H1 (cell line): ENCODE measurements at regions not wholly inside any gene's neighbourhood (a gene's known extent, or its start where the extent isn't known, plus 50 kb on each side); places are given as distances from the start of the nearest gene placed in this dataset.

ENCODE experiments used
- CEBPB ChIP-seq: IDR thresholded peaks from 2 replicates; pipeline ENCODE4 v1.6.1; 2012; ENCODE audit warnings: low read depth, low read length
- CHD1 ChIP-seq: IDR thresholded peaks from 2 replicates; pipeline ENCODE4 v1.6.1; 2012; ENCODE audit warnings: low read depth, low read length, improper control_type of control experiment
- JUN ChIP-seq: IDR thresholded peaks from 2 replicates; pipeline ENCODE4 v1.6.1; 2011; ENCODE audit warnings: low read depth, mild to moderate bottlenecking, improper control_type of control experiment, low read length
- NANOG ChIP-seq: IDR thresholded peaks from 2 replicates; pipeline ENCODE4 v1.6.1; 2011; ENCODE audit warnings: low read length, low read depth, mild to moderate bottlenecking, inconsistent platforms; ENCODE audit not compliant: insufficient read depth, poor library complexity, severe bottlenecking
- RNF2 ChIP-seq: fragments of 200-900, 300-1000 bp; sonication (generic); IDR thresholded peaks from 2 replicates; pipeline ENCODE4 v1.7.1; 2016; ENCODE audit warnings: borderline replicate concordance, low read depth, mild to moderate bottlenecking, antibody characterized with exemption, low read length; ENCODE audit not compliant: poor library complexity, severe bottlenecking; ENCODE audit errors: missing control alignments
- RXRA ChIP-seq: IDR thresholded peaks from 2 replicates; pipeline ENCODE4 v1.6.1; 2011; ENCODE audit warnings: low read depth, mild to moderate bottlenecking, low read length, moderate library complexity; ENCODE audit not compliant: insufficient read depth
- SIRT6 ChIP-seq: IDR thresholded peaks from one replicate; pipeline ENCODE4 v1.7.1; 2012; ENCODE audit warnings: low read length, inconsistent platforms
- SIX5 ChIP-seq: IDR thresholded peaks from 2 replicates; pipeline ENCODE4 v1.6.1; 2011; ENCODE audit warnings: mild to moderate bottlenecking, low read depth, low read length
- TCF12 ChIP-seq: IDR thresholded peaks from 2 replicates; pipeline ENCODE4 v1.6.1; 2011; ENCODE audit warnings: low read depth, mild to moderate bottlenecking, low read length
- TF ChIP-seq, protein P1 (sequence below): fragments of 300-600 bp; sonication (generic); IDR thresholded peaks from 2 replicates; pipeline ENCODE4 v1.7.1; 2012; ENCODE audit warnings: low read length, moderate library complexity, mild to moderate bottlenecking, inconsistent platforms; ENCODE audit not compliant: insufficient replicate concordance

DNA sequence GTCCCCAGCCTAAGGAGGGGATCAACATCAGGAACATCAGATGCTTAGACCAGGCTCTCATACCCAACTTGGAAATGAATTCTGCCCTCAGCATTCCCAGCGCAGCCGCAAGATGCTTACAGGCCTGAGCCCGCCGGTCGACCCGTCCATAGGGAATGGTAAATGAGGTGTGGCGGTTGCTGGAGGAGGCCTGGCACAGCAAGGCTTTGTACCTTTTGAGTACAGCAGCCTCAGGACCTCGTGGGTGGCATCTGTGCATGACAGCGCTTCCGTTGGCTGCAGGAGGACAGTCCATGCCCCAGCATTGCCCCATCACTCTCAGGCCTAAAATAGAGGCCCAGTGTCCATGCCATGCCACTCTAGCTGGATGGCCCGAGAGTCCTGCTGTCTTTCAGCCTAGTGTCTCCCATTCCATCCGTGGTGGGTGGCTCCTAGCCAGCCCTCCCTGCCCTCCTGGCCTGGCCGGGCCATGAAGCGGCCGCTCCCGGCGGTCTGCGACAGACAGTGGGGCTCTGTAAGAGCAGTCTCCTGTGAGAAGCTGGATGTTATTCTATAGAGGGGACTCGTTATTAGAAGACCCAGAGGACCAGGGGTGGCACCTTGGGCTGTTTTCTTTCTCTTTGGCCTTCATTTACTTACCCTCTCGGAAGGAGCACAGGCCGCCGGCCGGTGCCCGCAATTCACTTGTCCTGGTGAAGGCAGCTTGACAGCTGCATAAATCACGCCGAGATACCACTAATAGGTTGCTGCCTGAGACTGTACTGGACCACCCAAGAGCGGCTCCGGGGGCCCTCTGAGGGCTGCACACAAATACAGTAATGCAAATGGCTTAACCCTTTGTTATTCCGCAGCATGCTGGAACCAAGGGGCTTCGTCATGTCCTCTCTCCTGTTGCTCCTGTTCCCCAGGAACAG lies 223.5 kb upstream of the TUT7 start (continued):
- TF ChIP-seq JUN (no peak), RNF2 (no peak), TCF12 (no peak), SIRT6 (no peak), CHD1 (no peak), RXRA (no peak), NANOG (no peak), SIX5 (no peak), CEBPB (no peak)
- TF ChIP-seq, protein P1, sequence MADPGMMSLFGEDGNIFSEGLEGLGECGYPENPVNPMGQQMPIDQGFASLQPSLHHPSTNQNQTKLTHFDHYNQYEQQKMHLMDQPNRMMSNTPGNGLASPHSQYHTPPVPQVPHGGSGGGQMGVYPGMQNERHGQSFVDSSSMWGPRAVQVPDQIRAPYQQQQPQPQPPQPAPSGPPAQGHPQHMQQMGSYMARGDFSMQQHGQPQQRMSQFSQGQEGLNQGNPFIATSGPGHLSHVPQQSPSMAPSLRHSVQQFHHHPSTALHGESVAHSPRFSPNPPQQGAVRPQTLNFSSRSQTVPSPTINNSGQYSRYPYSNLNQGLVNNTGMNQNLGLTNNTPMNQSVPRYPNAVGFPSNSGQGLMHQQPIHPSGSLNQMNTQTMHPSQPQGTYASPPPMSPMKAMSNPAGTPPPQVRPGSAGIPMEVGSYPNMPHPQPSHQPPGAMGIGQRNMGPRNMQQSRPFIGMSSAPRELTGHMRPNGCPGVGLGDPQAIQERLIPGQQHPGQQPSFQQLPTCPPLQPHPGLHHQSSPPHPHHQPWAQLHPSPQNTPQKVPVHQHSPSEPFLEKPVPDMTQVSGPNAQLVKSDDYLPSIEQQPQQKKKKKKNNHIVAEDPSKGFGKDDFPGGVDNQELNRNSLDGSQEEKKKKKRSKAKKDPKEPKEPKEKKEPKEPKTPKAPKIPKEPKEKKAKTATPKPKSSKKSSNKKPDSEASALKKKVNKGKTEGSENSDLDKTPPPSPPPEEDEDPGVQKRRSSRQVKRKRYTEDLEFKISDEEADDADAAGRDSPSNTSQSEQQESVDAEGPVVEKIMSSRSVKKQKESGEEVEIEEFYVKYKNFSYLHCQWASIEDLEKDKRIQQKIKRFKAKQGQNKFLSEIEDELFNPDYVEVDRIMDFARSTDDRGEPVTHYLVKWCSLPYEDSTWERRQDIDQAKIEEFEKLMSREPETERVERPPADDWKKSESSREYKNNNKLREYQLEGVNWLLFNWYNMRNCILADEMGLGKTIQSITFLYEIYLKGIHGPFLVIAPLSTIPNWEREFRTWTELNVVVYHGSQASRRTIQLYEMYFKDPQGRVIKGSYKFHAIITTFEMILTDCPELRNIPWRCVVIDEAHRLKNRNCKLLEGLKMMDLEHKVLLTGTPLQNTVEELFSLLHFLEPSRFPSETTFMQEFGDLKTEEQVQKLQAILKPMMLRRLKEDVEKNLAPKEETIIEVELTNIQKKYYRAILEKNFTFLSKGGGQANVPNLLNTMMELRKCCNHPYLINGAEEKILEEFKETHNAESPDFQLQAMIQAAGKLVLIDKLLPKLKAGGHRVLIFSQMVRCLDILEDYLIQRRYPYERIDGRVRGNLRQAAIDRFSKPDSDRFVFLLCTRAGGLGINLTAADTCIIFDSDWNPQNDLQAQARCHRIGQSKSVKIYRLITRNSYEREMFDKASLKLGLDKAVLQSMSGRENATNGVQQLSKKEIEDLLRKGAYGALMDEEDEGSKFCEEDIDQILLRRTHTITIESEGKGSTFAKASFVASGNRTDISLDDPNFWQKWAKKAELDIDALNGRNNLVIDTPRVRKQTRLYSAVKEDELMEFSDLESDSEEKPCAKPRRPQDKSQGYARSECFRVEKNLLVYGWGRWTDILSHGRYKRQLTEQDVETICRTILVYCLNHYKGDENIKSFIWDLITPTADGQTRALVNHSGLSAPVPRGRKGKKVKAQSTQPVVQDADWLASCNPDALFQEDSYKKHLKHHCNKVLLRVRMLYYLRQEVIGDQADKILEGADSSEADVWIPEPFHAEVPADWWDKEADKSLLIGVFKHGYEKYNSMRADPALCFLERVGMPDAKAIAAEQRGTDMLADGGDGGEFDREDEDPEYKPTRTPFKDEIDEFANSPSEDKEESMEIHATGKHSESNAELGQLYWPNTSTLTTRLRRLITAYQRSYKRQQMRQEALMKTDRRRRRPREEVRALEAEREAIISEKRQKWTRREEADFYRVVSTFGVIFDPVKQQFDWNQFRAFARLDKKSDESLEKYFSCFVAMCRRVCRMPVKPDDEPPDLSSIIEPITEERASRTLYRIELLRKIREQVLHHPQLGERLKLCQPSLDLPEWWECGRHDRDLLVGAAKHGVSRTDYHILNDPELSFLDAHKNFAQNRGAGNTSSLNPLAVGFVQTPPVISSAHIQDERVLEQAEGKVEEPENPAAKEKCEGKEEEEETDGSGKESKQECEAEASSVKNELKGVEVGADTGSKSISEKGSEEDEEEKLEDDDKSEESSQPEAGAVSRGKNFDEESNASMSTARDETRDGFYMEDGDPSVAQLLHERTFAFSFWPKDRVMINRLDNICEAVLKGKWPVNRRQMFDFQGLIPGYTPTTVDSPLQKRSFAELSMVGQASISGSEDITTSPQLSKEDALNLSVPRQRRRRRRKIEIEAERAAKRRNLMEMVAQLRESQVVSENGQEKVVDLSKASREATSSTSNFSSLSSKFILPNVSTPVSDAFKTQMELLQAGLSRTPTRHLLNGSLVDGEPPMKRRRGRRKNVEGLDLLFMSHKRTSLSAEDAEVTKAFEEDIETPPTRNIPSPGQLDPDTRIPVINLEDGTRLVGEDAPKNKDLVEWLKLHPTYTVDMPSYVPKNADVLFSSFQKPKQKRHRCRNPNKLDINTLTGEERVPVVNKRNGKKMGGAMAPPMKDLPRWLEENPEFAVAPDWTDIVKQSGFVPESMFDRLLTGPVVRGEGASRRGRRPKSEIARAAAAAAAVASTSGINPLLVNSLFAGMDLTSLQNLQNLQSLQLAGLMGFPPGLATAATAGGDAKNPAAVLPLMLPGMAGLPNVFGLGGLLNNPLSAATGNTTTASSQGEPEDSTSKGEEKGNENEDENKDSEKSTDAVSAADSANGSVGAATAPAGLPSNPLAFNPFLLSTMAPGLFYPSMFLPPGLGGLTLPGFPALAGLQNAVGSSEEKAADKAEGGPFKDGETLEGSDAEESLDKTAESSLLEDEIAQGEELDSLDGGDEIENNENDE, result no peak
- TF ChIP-seq, all 59 proteins: peak for 0
